ENCODE measurements at regions not wholly inside any gene's neighbourhood (a gene's known extent, or its start where the extent isn't known, plus 50 kb on each side); places are given as distances from the start of the nearest gene placed in this dataset.
A peak's percentile ranks its signal among the peaks of the same experiment; 100 is the strongest.

DNA sequence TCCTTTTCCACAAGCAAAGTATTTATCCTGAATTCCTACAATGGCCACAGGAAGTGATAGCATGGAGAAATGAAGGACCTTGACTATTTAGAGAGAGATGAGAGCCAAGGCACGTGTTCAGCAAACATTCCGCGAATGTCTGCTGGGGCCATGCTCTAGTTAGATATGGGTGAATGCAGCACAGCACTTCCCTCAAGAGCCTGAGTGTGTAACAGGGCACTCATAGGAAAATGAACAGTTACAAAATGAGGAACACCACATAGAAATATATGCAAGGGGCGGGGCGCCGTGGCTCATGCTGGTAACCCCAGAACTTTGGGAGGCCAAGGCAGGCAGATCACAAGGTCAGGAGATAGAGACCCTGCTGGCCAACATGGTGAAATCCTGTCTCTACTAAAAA is 406.9 kb downstream of the NR2F2 start:
- H3K27ac ChIP-seq: no peak overlapping the region
- H3K36me3 ChIP-seq: no peaks in the 10 kb centered on the region
- DNase-seq (ENCODE audit: low read depth in 1 of 2, low spot score in 1 of 2): peak in 1 of 2 donors; percentile 22
- H3K4me1 ChIP-seq (ENCODE audit: low read depth): no peaks in the 10 kb centered on the region
- no peaks in the 10 kb centered on the region for H3K9me3 ChIP-seq (ENCODE audit: low read depth)
- no peaks in the 10 kb centered on the region for H3K27me3 ChIP-seq
- no peak overlapping the region for H3K4me3 ChIP-seq
- TF ChIP-seq, protein P1, sequence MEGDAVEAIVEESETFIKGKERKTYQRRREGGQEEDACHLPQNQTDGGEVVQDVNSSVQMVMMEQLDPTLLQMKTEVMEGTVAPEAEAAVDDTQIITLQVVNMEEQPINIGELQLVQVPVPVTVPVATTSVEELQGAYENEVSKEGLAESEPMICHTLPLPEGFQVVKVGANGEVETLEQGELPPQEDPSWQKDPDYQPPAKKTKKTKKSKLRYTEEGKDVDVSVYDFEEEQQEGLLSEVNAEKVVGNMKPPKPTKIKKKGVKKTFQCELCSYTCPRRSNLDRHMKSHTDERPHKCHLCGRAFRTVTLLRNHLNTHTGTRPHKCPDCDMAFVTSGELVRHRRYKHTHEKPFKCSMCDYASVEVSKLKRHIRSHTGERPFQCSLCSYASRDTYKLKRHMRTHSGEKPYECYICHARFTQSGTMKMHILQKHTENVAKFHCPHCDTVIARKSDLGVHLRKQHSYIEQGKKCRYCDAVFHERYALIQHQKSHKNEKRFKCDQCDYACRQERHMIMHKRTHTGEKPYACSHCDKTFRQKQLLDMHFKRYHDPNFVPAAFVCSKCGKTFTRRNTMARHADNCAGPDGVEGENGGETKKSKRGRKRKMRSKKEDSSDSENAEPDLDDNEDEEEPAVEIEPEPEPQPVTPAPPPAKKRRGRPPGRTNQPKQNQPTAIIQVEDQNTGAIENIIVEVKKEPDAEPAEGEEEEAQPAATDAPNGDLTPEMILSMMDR (IDR thresholded peaks at IDR 0.05; ENCODE audit: low read depth, low read length): no peak

DNA sequence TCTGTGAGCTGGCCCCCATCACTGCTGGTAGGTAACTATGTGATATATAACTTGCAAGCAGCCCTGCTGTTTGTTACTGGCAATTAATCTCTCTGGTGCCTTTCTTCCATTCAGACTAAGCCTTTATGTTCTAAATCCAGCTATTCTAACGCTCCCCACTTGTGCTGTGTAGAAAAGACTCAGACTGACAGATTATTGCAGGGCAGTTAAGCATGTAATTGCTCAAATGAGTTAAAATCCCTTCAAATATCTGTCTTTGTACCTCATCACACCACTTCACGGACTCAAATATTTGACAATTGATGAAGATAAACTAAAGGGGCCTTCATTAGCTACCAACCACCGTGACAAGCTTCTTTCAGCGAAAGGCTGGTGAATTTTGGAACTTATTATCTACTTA is 416.2 kb downstream of the NR2F2 start:
- peak in 1 of 2 donors; percentile 2 for DNase-seq (ENCODE audit: low read depth in 1 of 2, low spot score in 1 of 2)
- Histone ChIP-seq H3K4me1 (ENCODE audit: low read depth) (no peaks in the 10 kb centered on the region), H3K27ac (no peak overlapping the region), H3K27me3 (no peaks in the 10 kb centered on the region), H3K9me3 (ENCODE audit: low read depth) (no peaks in the 10 kb centered on the region), H3K36me3 (no peaks in the 10 kb centered on the region), H3K4me3 (no peak overlapping the region)
- TF ChIP-seq, protein P1 (IDR thresholded peaks at IDR 0.05; ENCODE audit: low read depth, low read length): no peak

DNA sequence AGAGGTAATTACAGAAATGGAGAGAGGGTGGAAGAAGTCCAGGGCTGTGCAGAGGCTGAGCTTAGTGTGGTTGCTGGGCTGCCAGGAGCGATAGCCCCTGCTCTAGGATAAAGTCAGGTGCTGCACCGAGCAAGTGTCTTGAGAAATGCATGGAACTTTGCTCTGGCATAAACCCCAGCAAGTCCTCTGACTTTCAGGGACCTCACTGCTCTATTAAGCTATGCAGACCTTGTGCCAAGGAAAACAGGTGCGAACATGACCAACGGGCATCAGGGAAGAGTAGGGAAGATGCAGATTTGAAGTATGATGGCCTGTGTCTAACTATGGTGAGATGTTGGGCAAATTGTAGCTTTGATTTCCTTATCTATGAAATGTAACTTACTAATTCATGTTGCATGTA is 416.8 kb downstream of the NR2F2 start:
- DNase-seq (ENCODE audit: low read depth in 1 of 2, low spot score in 1 of 2): no peak

DNA sequence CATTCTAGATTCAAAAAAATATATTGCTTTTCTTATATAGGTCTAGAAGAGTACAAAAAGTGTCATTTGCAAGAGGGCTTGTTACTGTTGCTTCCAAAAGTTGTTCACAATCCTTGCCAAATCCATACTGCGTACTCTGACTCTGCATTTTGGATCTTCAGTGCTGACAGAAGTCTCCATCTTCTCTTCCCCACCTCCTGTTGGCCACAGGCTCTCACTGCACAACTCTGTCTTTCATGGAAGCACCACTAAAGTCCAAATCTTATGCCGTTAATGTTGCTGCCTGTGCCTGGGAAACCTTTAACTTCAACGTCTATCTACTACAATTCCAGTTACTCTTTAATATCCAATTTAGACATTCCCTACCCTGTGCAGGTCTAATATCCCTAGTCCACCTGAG is 419.9 kb downstream of the NR2F2 start:
- Histone ChIP-seq H3K4me3 (no peak overlapping the region), H3K27ac (no peak overlapping the region), H3K27me3 (no peaks in the 10 kb centered on the region), H3K4me1 (ENCODE audit: low read depth) (no peaks in the 10 kb centered on the region), H3K9me3 (ENCODE audit: low read depth) (no peaks in the 10 kb centered on the region), H3K36me3 (no peaks in the 10 kb centered on the region)
- TF ChIP-seq, protein P1 (IDR thresholded peaks at IDR 0.05; ENCODE audit: low read depth, low read length): no peak
- DNase-seq (ENCODE audit: low read depth in 1 of 2, low spot score in 1 of 2): no peak

More for the DNA sequence above, 416.8 kb downstream of the NR2F2 start:
- Histone ChIP-seq H3K27ac (no peak overlapping the region), H3K27me3 (no peaks in the 10 kb centered on the region), H3K4me3 (no peak overlapping the region), H3K4me1 (ENCODE audit: low read depth) (no peaks in the 10 kb centered on the region), H3K9me3 (ENCODE audit: low read depth) (no peaks in the 10 kb centered on the region), H3K36me3 (no peaks in the 10 kb centered on the region)
- TF ChIP-seq, protein P1 (IDR thresholded peaks at IDR 0.05; ENCODE audit: low read depth, low read length): no peak

DNA sequence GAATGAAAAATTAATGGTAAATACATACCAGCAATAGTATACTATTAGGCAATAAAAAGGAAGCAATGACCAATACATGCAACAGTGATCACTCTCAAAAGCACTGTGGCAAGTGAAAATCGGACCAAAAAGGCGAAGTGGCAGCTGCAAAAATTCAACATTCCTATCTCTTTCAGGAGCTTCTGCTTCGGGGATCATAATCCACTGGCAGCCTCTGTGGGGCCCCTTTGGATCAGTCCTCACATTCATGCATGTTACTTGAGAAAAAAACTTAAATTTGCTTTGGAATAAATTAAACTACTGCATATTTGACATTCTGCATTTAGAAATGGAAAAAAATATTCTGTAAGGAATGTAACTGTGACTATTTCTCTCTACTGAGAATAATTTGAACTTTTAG is 425.6 kb downstream of the NR2F2 start:
- TF ChIP-seq, protein P1 (IDR thresholded peaks at IDR 0.05; ENCODE audit: low read depth, low read length): no peak
- Histone ChIP-seq H3K36me3 (no peaks in the 10 kb centered on the region), H3K9me3 (ENCODE audit: low read depth) (no peaks in the 10 kb centered on the region), H3K27ac (no peak overlapping the region), H3K4me1 (ENCODE audit: low read depth) (no peaks in the 10 kb centered on the region), H3K27me3 (no peaks in the 10 kb centered on the region), H3K4me3 (no peak overlapping the region)
- DNase-seq (ENCODE audit: low read depth in 1 of 2, low spot score in 1 of 2): no peak

DNA sequence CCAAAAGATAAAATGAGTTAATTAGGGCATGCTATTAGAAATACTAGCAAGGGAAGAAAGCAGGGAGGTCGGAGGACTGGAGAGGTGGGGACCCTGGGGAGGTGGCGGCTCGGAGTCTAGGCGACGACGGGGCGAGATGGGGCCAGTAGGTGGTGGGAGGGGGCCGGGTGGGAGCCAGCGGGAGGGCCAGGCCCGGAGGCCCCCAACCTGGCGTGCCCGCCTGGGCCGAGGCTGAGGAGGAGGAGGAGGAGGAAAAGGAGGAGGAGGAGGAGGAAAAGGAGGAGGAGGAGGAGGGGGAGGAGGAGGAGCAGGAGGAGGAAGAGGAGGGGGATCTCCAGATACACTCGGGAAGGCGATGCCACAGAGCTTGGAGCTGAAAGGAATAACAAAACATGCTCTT is 426.2 kb downstream of the NR2F2 start:
- no peaks in the 10 kb centered on the region for H3K27me3 ChIP-seq
- no peaks in the 10 kb centered on the region for H3K36me3 ChIP-seq
- H3K4me1 ChIP-seq (ENCODE audit: low read depth): no peaks in the 10 kb centered on the region
- H3K4me3 ChIP-seq: no peak overlapping the region
- H3K27ac ChIP-seq: no peak overlapping the region
- TF ChIP-seq, protein P1 (IDR thresholded peaks at IDR 0.05; ENCODE audit: low read depth, low read length): no peak
- DNase-seq (ENCODE audit: low read depth in 1 of 2, low spot score in 1 of 2): no peak
- no peaks in the 10 kb centered on the region for H3K9me3 ChIP-seq (ENCODE audit: low read depth)
